GM12878 (cell line): ENCODE measurements at regions not wholly inside any gene's neighbourhood (a gene's known extent, or its start where the extent isn't known, plus 50 kb on each side); places are given as distances from the start of the nearest gene placed in this dataset.

Experiments
- ATAC-seq: fragments of 200-7000 bp; cut with Tn5 transposase; 3 replicates; pipeline ENCODE4 v1.9.1; 2020; ENCODE audit warnings: mild to moderate bottlenecking, moderate library complexity
- BruUV-seq: library from RNA; stranded (reverse); fragments of 400-500 nt; replicated peaks from 2 replicates; lab custom pipeline; 2021; lab: Mats Ljungman, UMichigan
- CTCF ChIA-PET: fragments of 300-600 bp; sonication (Branson Sonifier 250); formaldehyde crosslinking; extraction: SDS; loops from one replicate; lab custom pipeline; 2021; ENCODE audit warnings: inconsistent platforms; lab: Yijun Ruan, JAX
- POLR2A ChIA-PET: fragments of 350-600 bp; formaldehyde crosslinking; extraction: SDS; loops from one replicate; lab custom pipeline; 2021; ENCODE audit warnings: inconsistent platforms; lab: Charles Lee
- RAD21 ChIA-PET: fragments of 300-600 bp; sonication (Branson Sonifier 250); formaldehyde crosslinking; loops from one replicate; lab custom pipeline; 2023; ENCODE audit warnings: antibody characterized with exemption; ENCODE audit not compliant: unreplicated experiment; lab: Charles Lee
- SMC1A ChIA-PET: fragments of 300-600 bp; sonication (Branson Sonifier 250); formaldehyde crosslinking; loops from one replicate; lab custom pipeline; 2023; ENCODE audit not compliant: unreplicated experiment, uncharacterized antibody; lab: Charles Lee
- DNase-seq: peaks from one replicate; pipeline ENCODE4 v3.0.0-alpha.2; 2011; ENCODE audit warnings: low read depth, low spot score
- FAIRE-seq: peaks from 3 replicates; lab custom pipeline; 2011; peaks lifted over from hg19 to GRCh38; lab: Jason Lieb, UNC
- H2AFZ ChIP-seq: 2 replicates; pipeline ENCODE4 v1.6.0; 2011; ENCODE audit warnings: low read depth, low read length, control low read depth; ENCODE audit not compliant: control insufficient read depth
- H3K27ac ChIP-seq: 2 replicates; pipeline ENCODE4 v1.5.1; 2011; ENCODE audit warnings: control low read depth; ENCODE audit not compliant: control insufficient read depth, insufficient read depth
- H3K27me3 ChIP-seq, 2 experiments: replicated peaks in 1 of 2; 2 replicates each; pipeline versions ENCODE4 v1.6.0 to v1.6.1; 2011; ENCODE audit warnings: low read length in 1 of 2; ENCODE audit not compliant: control insufficient read depth in 2 of 2, insufficient read depth in 2 of 2
- H3K36me3 ChIP-seq, 2 experiments: 2 replicates each; pipeline ENCODE4 v1.5.1; 2011; ENCODE audit warnings: low read length in 1 of 2; ENCODE audit not compliant: control insufficient read depth in 2 of 2, insufficient read depth in 2 of 2
- H3K4me1 ChIP-seq: 2 replicates; pipeline ENCODE4 v1.6.1; 2011; ENCODE audit warnings: mild to moderate bottlenecking, low read length, moderate library complexity, mixed read lengths; ENCODE audit not compliant: control insufficient read depth, insufficient read depth
- H3K4me2 ChIP-seq: 2 replicates; pipeline ENCODE4 v1.6.0; 2011; ENCODE audit warnings: control low read depth; ENCODE audit not compliant: control insufficient read depth, insufficient read depth
- H3K4me3 ChIP-seq: fragments of 200-600 bp; sonication (generic); 2 replicates; pipeline ENCODE4 v1.5.1; 2016
- H3K79me2 ChIP-seq: 2 replicates; pipeline ENCODE4 v1.6.0; 2011; ENCODE audit warnings: low read length; ENCODE audit not compliant: control insufficient read depth, insufficient read depth
- H3K9ac ChIP-seq: 2 replicates; pipeline ENCODE4 v1.8.0; 2011; ENCODE audit warnings: low read length, control low read depth, mixed read lengths; ENCODE audit not compliant: control insufficient read depth, insufficient read depth
- H3K9me3 ChIP-seq: replicated peaks from 3 replicates; pipeline ENCODE4 v1.5.1; 2011; ENCODE audit warnings: mild to moderate bottlenecking, low read length; ENCODE audit not compliant: control insufficient read depth, insufficient read depth
- H4K20me1 ChIP-seq: 2 replicates; pipeline ENCODE4 v1.6.0; 2011; ENCODE audit not compliant: control insufficient read depth, insufficient read depth
- BCLAF1 ChIP-seq: fragments of 450-650 bp; IDR thresholded peaks from 2 replicates; pipeline ENCODE4 v1.6.1; 2017; ENCODE audit warnings: antibody characterized with exemption, mild to moderate bottlenecking, moderate library complexity
- CREB1 ChIP-seq: IDR thresholded peaks from 2 replicates; pipeline ENCODE4 v1.6.1; 2012; ENCODE audit warnings: low read depth, mild to moderate bottlenecking, inconsistent platforms
- EGR1 ChIP-seq, 2 experiments: IDR thresholded peaks; 1 replicate in 1 of 2; 2 replicates in 1 of 2; pipeline ENCODE4 v1.6.1; 2011 to 2012; ENCODE audit warnings: low read depth in 2 of 2, low read length in 2 of 2, borderline replicate concordance in 1 of 2, mild to moderate bottlenecking in 1 of 2, moderate library complexity in 1 of 2
- FOXK2 ChIP-seq: fragments of 450-650 bp; IDR thresholded peaks from 2 replicates; pipeline ENCODE4 v1.6.1; 2017; ENCODE audit warnings: mild to moderate bottlenecking, moderate library complexity
- FOXM1 ChIP-seq: IDR thresholded peaks from 2 replicates; pipeline ENCODE4 v1.6.1; 2012; ENCODE audit warnings: low read depth, mild to moderate bottlenecking, inconsistent platforms, low read length, moderate library complexity
- GABPA ChIP-seq: IDR thresholded peaks from 2 replicates; pipeline ENCODE4 v1.6.1; 2014; ENCODE audit warnings: antibody characterized with exemption, low read depth, mild to moderate bottlenecking, inconsistent platforms
- MLLT1 ChIP-seq: fragments of 450-650 bp; IDR thresholded peaks from 2 replicates; pipeline ENCODE4 v1.6.1; 2016; ENCODE audit warnings: mild to moderate bottlenecking
- NFXL1 ChIP-seq: fragments of 450-650 bp; IDR thresholded peaks from 2 replicates; pipeline ENCODE4 v1.6.1; 2017; ENCODE audit warnings: antibody characterized with exemption, mild to moderate bottlenecking, borderline replicate concordance
- NFYA ChIP-seq: IDR thresholded peaks from 2 replicates; pipeline ENCODE4 v1.6.1; 2011; ENCODE audit warnings: low read depth, mild to moderate bottlenecking, low read length, improper control_type of control experiment, borderline replicate concordance
- PBX3 ChIP-seq: IDR thresholded peaks from 2 replicates; pipeline ENCODE4 v1.6.1; 2011; ENCODE audit warnings: mild to moderate bottlenecking, low read depth, low read length, moderate library complexity; ENCODE audit not compliant: insufficient replicate concordance
- RELB ChIP-seq: fragments of 450-650 bp; IDR thresholded peaks from 2 replicates; pipeline ENCODE4 v1.6.1; 2017; ENCODE audit warnings: low read depth, mild to moderate bottlenecking, moderate library complexity
- SIN3A ChIP-seq: IDR thresholded peaks from 2 replicates; pipeline ENCODE4 v1.6.1; 2012; ENCODE audit warnings: low read depth, low read length, improper control_type of control experiment
- SMARCA5 ChIP-seq: fragments of 450-650 bp; IDR thresholded peaks from 2 replicates; pipeline ENCODE4 v1.6.1; 2017; ENCODE audit warnings: mild to moderate bottlenecking
- STAT3 ChIP-seq: IDR thresholded peaks from 2 replicates; pipeline ENCODE4 v1.6.1; 2011; ENCODE audit warnings: low read depth, low read length, improper control_type of control experiment
- ZBED1 ChIP-seq: IDR thresholded peaks from 2 replicates; pipeline ENCODE4 v1.6.1; 2016; ENCODE audit warnings: borderline replicate concordance
- ZNF24 ChIP-seq: fragments of 450-650 bp; IDR thresholded peaks from 2 replicates; pipeline ENCODE4 v1.6.1; 2017; ENCODE audit warnings: antibody characterized with exemption, mild to moderate bottlenecking
- ZNF622 ChIP-seq: fragments of 450-650 bp; IDR thresholded peaks from 2 replicates; pipeline ENCODE4 v1.6.1; 2017; ENCODE audit warnings: mild to moderate bottlenecking, inconsistent platforms
- ZZZ3 ChIP-seq: IDR thresholded peaks from 2 replicates; pipeline ENCODE4 v1.6.1; 2011; ENCODE audit warnings: low read depth; ENCODE audit not compliant: control insufficient read depth, insufficient read length
- WGBS: methylation state at CpG from one replicate; pipeline ENCODE4 v1.1.6; 2016; ENCODE audit warnings: low lambda C conversion rate; ENCODE audit not compliant: insufficient replicate concordance, insufficient coverage; ENCODE audit errors: missing lambda C conversion rate; 5-methylcytosine and 5-hydroxymethylcytosine counted together
- in situ Hi-C: fragments of 300-500 bp; cut with MboI; formaldehyde crosslinking; loops from 9 replicates; pipeline ENCODE4 v1.14.3; 2018; ENCODE audit warnings: mixed read lengths
- intact Hi-C: fragments of 100-400 bp; cut with micrococcal nuclease; formaldehyde crosslinking; loops from one replicate; pipeline ENCODE4 v1.14.2; 2022; ENCODE audit not compliant: unreplicated experiment

- no peak for TF ChIP-seq RELB
- no peak for TF ChIP-seq SIN3A
- TF ChIP-seq NFYA = no peak
- TF ChIP-seq ZNF622 = no peak
- TF ChIP-seq SMARCA5 = no peak
- no peak for TF ChIP-seq CREB1
- no peak for TF ChIP-seq ZBED1
- no peak for TF ChIP-seq ZNF24
- no peak for TF ChIP-seq FOXM1
- TF ChIP-seq, all 136 proteins: peak for 0
Observed at GRCh38 chr1:209412566-209412965, 170.9 kb upstream of the CAMK1G start (continued).

- no peak overlapping the region for H3K27ac ChIP-seq
- no peaks in the 10 kb centered on the region for H3K36me3 ChIP-seq
- H3K4me3 ChIP-seq = no peak overlapping the region
- intact Hi-C loops = no loop called here
- ATAC-seq (no peak), FAIRE-seq (no peak), DNase-seq (no peak)
- H3K79me2 ChIP-seq = no peaks in the 10 kb centered on the region
- peaks cover 0 to 4% of the 10 kb centered on the region in 2 experiments; a peak in 1 of 4 replicates for H3K27me3 ChIP-seq
- no peaks in the 10 kb centered on the region for H4K20me1 ChIP-seq
- no peak overlapping the region for H3K9ac ChIP-seq
- 14% methylated on average over 3 of the region's 3 CpGs for WGBS
- no peaks in the 10 kb centered on the region for H3K9me3 ChIP-seq
- no TSS peak for BruUV-seq
- ChIA-PET CTCF (interaction anchor here (0.5 kb wide), 1 partner anchor 340 kb away, joined by 3 read pairs; no protein-coding TSS in a partner anchor), POLR2A (no interaction called here), RAD21 (no interaction called here), SMC1A (no interaction called here)
- H3K4me2 ChIP-seq = no peak overlapping the region
- H3K4me1 ChIP-seq = no peaks in the 10 kb centered on the region
- in situ Hi-C loops = no loop called here
- H2AFZ ChIP-seq = no peak overlapping the region
- TF ChIP-seq MLLT1 (no peak), FOXK2 (no peak), EGR1 (IDR thresholded peaks at IDR 0.05; ENCODE audit: borderline replicate concordance in 1 of 2, low read depth in 2 of 2, low read length in 2 of 2) (no peak), ZZZ3 (no peak), NFXL1 (no peak), PBX3 (no peak), STAT3 (no peak), GABPA (no peak), BCLAF1 (no peak)
Observed at GRCh38 chr1:209413062-209413461, 170.5 kb upstream of the CAMK1G start.
